ENCODE measurements at regions not wholly inside any gene's neighbourhood (a gene's known extent, or its start where the extent isn't known, plus 50 kb on each side); places are given as distances from the start of the nearest gene placed in this dataset.

- Mint-ChIP-seq H3K27ac (no peak overlapping the region), H3K4me1 (no peaks in the 10 kb centered on the region), H3K9me3 (peaks cover 2% of the 10 kb centered on the region), H3K4me3 (no peak overlapping the region), H3K36me3 (no peaks in the 10 kb centered on the region), H3K27me3 (ENCODE audit: insufficient read depth, low read depth) (no peaks in the 10 kb centered on the region)
- Histone ChIP-seq H3K27ac (no peak overlapping the region), H3K9ac (no peak overlapping the region), H3K36me3 (no peaks in the 10 kb centered on the region), H3K4me1 (no peaks in the 10 kb centered on the region), H3F3A (ENCODE audit: low read depth) (no peaks in the 10 kb centered on the region), H4K20me1 (ENCODE audit: low read depth) (no peaks in the 10 kb centered on the region), H3K79me2 (ENCODE audit: low read depth) (no peaks in the 10 kb centered on the region), H3K27me3 (no peaks in the 10 kb centered on the region), H3K4me2 (no peak overlapping the region), H3K9me3 (ENCODE audit: low read depth) (no peaks in the 10 kb centered on the region), H3K4me3 (no peak overlapping the region), H2AFZ (replicated peaks) (no peak overlapping the region)
- DNase-seq (ENCODE audit: low spot score): no peak
- no peak for TF ChIP-seq EZH2phosphoT487 (IDR thresholded peaks at IDR 0.05)
- no peak for TF ChIP-seq EZH2 (IDR thresholded peaks at IDR 0.05)
- no peak for TF ChIP-seq CTCF (IDR thresholded peaks at IDR 0.05)
Observed at GRCh38 chr11:23010790-23011335, 150.6 kb upstream of the CCDC179 start.

GRCh38 chr11:23012930-23013329 lies 152.7 kb upstream of the CCDC179 start:
- H3K4me1 ChIP-seq: no peaks in the 10 kb centered on the region
- Mint-ChIP-seq H3K27me3 (ENCODE audit: insufficient read depth, low read depth) (no peaks in the 10 kb centered on the region), H3K9me3 (peaks cover under 1% of the 10 kb centered on the region), H3K4me1 (no peaks in the 10 kb centered on the region), H3K36me3 (no peaks in the 10 kb centered on the region), H3K27ac (no peak overlapping the region), H3K4me3 (no peak overlapping the region)
- no peak for TF ChIP-seq CTCF (IDR thresholded peaks at IDR 0.05)
- TF ChIP-seq EZH2 (IDR thresholded peaks at IDR 0.05): no peak
- no peak for TF ChIP-seq EZH2phosphoT487 (IDR thresholded peaks at IDR 0.05)
- no peaks in the 10 kb centered on the region for H3F3A ChIP-seq (ENCODE audit: low read depth)
- H3K4me3 ChIP-seq: no peak overlapping the region
- no peaks in the 10 kb centered on the region for H3K9me3 ChIP-seq (ENCODE audit: low read depth)
- no peak overlapping the region for H3K27ac ChIP-seq
- DNase-seq (ENCODE audit: low spot score): no peak
- no peaks in the 10 kb centered on the region for H3K27me3 ChIP-seq
- no peaks in the 10 kb centered on the region for H3K79me2 ChIP-seq (ENCODE audit: low read depth)
- no peaks in the 10 kb centered on the region for H3K36me3 ChIP-seq
- H3K4me2 ChIP-seq: no peak overlapping the region
- no peaks in the 10 kb centered on the region for H4K20me1 ChIP-seq (ENCODE audit: low read depth)
- H3K9ac ChIP-seq: no peak overlapping the region
- H2AFZ ChIP-seq (replicated peaks): no peak overlapping the region

GRCh38 chr11:23013509-23013908 lies 153.2 kb upstream of the CCDC179 start:
- Histone ChIP-seq H3F3A (ENCODE audit: low read depth) (no peaks in the 10 kb centered on the region), H3K27me3 (no peaks in the 10 kb centered on the region), H3K4me3 (no peak overlapping the region), H3K9ac (no peak overlapping the region), H3K9me3 (ENCODE audit: low read depth) (no peaks in the 10 kb centered on the region), H2AFZ (replicated peaks) (no peak overlapping the region), H3K36me3 (no peaks in the 10 kb centered on the region), H4K20me1 (ENCODE audit: low read depth) (no peaks in the 10 kb centered on the region), H3K79me2 (ENCODE audit: low read depth) (no peaks in the 10 kb centered on the region), H3K4me1 (no peaks in the 10 kb centered on the region), H3K27ac (no peak overlapping the region), H3K4me2 (no peak overlapping the region)
- Mint-ChIP-seq H3K4me3 (no peak overlapping the region), H3K36me3 (no peaks in the 10 kb centered on the region), H3K9me3 (no peaks in the 10 kb centered on the region), H3K27me3 (ENCODE audit: insufficient read depth, low read depth) (no peaks in the 10 kb centered on the region), H3K27ac (no peak overlapping the region), H3K4me1 (no peaks in the 10 kb centered on the region)
- TF ChIP-seq EZH2 (IDR thresholded peaks at IDR 0.05) (no peak), EZH2phosphoT487 (IDR thresholded peaks at IDR 0.05) (no peak), CTCF (IDR thresholded peaks at IDR 0.05) (no peak)
- DNase-seq (ENCODE audit: low spot score): no peak

Data from neural progenitor cell (in vitro differentiated cells).